ENCODE measurements at regions not wholly inside any gene's neighbourhood (a gene's known extent, or its start where the extent isn't known, plus 50 kb on each side); places are given as distances from the start of the nearest gene placed in this dataset.

- no peak for TF ChIP-seq CTCF (conservative IDR thresholded peaks at IDR 0.05; ENCODE audit: low read depth, low read length)
- H3K4me3 ChIP-seq (ENCODE audit: low read depth, low read length): peak overlapping the region; percentile 59
- no peak for DNase-seq (ENCODE audit: low read depth)
Measured at GRCh38 chr6:166862978-166863530, 93.3 kb downstream of the RNASET2 start.

- H3K4me3 ChIP-seq (ENCODE audit: low read depth, low read length): peak overlapping the region; percentile 59
- no peak for DNase-seq (ENCODE audit: low read depth)
- TF ChIP-seq CTCF (conservative IDR thresholded peaks at IDR 0.05; ENCODE audit: low read depth, low read length): no peak
Measured at GRCh38 chr6:166862287-166862977, 93.9 kb downstream of the RNASET2 start.

GRCh38 chr6:166861961-166862286 is 94.4 kb downstream of the RNASET2 start:
- no peak for DNase-seq (ENCODE audit: low read depth)
- peak overlapping the region; percentile 59 for H3K4me3 ChIP-seq (ENCODE audit: low read depth, low read length)
- TF ChIP-seq CTCF (conservative IDR thresholded peaks at IDR 0.05; ENCODE audit: low read depth, low read length): no peak

GRCh38 chr6:166861304-166861703 is 95.0 kb downstream of the RNASET2 start:
- no peak for DNase-seq (ENCODE audit: low read depth)
- no peak for TF ChIP-seq CTCF (conservative IDR thresholded peaks at IDR 0.05; ENCODE audit: low read depth, low read length)

DNA sequence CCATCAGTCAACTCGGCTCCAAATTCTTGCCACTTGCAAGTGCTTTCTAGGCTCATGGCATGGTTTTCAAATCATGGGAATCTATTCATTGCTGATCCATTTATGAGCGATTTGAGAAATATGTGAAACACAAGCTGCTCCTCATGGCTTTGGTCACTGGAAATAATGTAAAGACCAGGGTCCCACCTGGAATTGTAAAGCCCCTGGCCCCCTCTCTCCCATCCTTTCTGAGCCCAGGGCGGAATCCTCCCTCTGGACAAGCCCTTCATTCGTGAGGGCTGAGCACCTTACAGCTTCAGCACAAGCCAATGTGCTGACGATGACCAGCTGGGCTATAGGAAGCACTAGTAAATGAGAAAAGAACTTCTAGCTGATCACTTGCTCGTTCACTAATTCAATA is 96.0 kb downstream of the RNASET2 start:
- H3K4me3 ChIP-seq (ENCODE audit: low read depth, low read length): no peak overlapping the region
- no peak for DNase-seq (ENCODE audit: low read depth)
- TF ChIP-seq CTCF (conservative IDR thresholded peaks at IDR 0.05; ENCODE audit: low read depth, low read length): no peak

More at GRCh38 chr6:166861304-166861703, 95.0 kb downstream of the RNASET2 start:
- H3K4me3 ChIP-seq (ENCODE audit: low read depth, low read length): no peak overlapping the region

DNA sequence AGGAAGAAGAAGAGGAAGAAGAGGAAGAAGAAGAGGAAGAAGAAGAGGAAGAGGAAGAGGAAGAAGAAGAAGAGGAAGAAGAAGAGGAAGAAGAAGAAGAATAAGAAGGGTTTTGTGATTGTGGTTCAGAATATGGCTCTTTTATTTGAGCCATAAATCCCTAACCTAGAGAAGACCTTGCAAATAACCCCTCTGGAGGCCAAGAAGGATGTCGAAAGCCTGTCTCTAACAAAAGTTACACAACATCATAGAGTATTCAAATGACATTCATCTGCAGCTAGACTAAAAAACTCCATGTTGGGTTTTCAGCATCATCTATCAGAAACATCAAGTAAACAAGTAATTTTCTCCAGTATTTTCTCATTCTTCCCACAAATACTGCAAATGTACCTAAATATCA is 100.9 kb downstream of the RNASET2 start:
- no peak overlapping the region for H3K4me3 ChIP-seq (ENCODE audit: low read depth, low read length)
- DNase-seq (ENCODE audit: low read depth): no peak
- TF ChIP-seq CTCF (conservative IDR thresholded peaks at IDR 0.05; ENCODE audit: low read depth, low read length): no peak
